Keratinocyte (primary cell): ENCODE measurements at regions not wholly inside any gene's neighbourhood (a gene's known extent, or its start where the extent isn't known, plus 50 kb on each side); places are given as distances from the start of the nearest gene placed in this dataset.

ENCODE experiments used
- CTCF ChIP-seq, 3 experiments: IDR thresholded peaks in 1 of 3; conservative IDR thresholded peaks in 1 of 3; optimal IDR thresholded peaks in 1 of 3; 2 replicates in 2 of 3; 3 replicates in 1 of 3; pipeline versions ENCODE3 to v1.5.1; 2011; ENCODE audit warnings: low read length in 3 of 3, mild to moderate bottlenecking in 3 of 3, moderate library complexity in 2 of 3, control low read depth in 1 of 3, inconsistent platforms in 1 of 3; ENCODE audit not compliant: insufficient read depth in 2 of 3; ENCODE audit errors: extremely low read depth in 1 of 3
- EZH2 ChIP-seq: IDR thresholded peaks from one replicate; pipeline ENCODE4 v1.6.1; 2012; ENCODE audit warnings: inconsistent platforms, mild to moderate bottlenecking, low read length, moderate library complexity

- TF ChIP-seq CTCF (optimal IDR thresholded peaks at IDR 0.05 in 1 of 3, IDR thresholded peaks at IDR 0.05 in 1 of 3, conservative IDR thresholded peaks at IDR 0.05 in 1 of 3; ENCODE audit: extremely low read depth in 1 of 3, insufficient read depth in 2 of 3, low read length in 3 of 3), result no peak
- TF ChIP-seq EZH2, result no peak
These were observed 191.2 kb upstream of the ZEB2 start for GRCh38 chr2:144711084-144711483.
